ENCODE measurements at regions not wholly inside any gene's neighbourhood (a gene's known extent, or its start where the extent isn't known, plus 50 kb on each side); places are given as distances from the start of the nearest gene placed in this dataset.

GRCh38 chr4:162343967-162344366 is 180.2 kb upstream of the FSTL5 start:
- no peak for TF ChIP-seq CTCF (IDR thresholded peaks at IDR 0.05)

- TF ChIP-seq CTCF (IDR thresholded peaks at IDR 0.05): no peak
Measured at GRCh38 chr4:162341533-162341932, 177.7 kb upstream of the FSTL5 start.

GRCh38 chr4:162323919-162324318 is 160.1 kb upstream of the FSTL5 start:
- TF ChIP-seq CTCF (IDR thresholded peaks at IDR 0.05): no peak

- no peak for TF ChIP-seq CTCF (IDR thresholded peaks at IDR 0.05)
Measured at GRCh38 chr4:162322054-162322453, 158.3 kb upstream of the FSTL5 start.

- no peak for TF ChIP-seq CTCF (IDR thresholded peaks at IDR 0.05)
Measured at GRCh38 chr4:162285753-162286152, 122.0 kb upstream of the FSTL5 start.

GRCh38 chr4:162282684-162283083 is 118.9 kb upstream of the FSTL5 start:
- TF ChIP-seq CTCF (IDR thresholded peaks at IDR 0.05): no peak

GRCh38 chr4:162274354-162274753 is 110.6 kb upstream of the FSTL5 start:
- TF ChIP-seq CTCF (IDR thresholded peaks at IDR 0.05): no peak

- TF ChIP-seq CTCF (IDR thresholded peaks at IDR 0.05): no peak
Measured at GRCh38 chr4:162272215-162272614, 108.4 kb upstream of the FSTL5 start.

Measured in LNCAP (cell line).